HG03571 (cell line): ENCODE measurements at regions not wholly inside any gene's neighbourhood (a gene's known extent, or its start where the extent isn't known, plus 50 kb on each side); places are given as distances from the start of the nearest gene placed in this dataset.

Source experiments
- ATAC-seq: cut with Tn5 transposase; IDR thresholded peaks from one replicate; pipeline ENCODE4 v1.9.1; 2021; ENCODE audit not compliant: unreplicated experiment

DNA sequence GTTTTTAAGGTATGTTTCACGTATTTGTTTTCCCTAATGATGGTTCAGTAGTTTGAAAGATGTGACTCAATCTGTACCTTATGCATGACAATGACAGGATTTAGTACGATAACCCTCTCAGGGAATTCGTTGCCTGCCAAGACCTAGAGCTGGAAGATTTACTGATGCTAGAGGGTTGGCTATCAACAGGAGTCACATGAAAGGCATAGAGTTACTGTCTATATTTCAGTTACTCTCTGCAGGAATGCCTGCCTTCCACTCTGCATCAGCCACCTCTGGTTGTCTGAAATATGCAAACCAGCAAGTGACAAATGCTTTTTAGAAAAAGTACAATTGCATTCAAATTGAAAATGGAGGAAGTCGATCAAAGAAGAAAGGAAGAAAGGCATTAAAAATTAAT, 276.3 kb upstream of the RAG2 start:
- ATAC-seq, result no peak

DNA sequence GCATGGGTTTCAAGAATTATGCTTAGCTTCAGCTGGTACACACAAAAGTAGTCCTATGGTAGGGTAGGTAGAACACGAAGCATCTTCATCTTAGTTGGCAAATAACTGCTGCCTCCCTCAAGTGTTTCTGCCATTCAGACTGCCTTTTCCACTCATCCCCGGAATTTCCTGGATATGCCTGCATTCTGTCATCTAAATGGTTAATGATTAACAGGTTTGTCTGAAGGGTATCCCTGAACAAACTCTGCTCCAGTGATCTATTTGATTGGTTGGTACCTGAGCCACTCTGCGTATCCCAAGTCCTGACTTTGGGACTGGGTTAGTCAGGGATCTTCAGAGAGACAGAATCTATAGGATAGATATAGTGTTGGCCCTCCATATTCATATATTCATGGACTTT, 272.3 kb upstream of the RAG2 start:
- ATAC-seq, result no peak

DNA sequence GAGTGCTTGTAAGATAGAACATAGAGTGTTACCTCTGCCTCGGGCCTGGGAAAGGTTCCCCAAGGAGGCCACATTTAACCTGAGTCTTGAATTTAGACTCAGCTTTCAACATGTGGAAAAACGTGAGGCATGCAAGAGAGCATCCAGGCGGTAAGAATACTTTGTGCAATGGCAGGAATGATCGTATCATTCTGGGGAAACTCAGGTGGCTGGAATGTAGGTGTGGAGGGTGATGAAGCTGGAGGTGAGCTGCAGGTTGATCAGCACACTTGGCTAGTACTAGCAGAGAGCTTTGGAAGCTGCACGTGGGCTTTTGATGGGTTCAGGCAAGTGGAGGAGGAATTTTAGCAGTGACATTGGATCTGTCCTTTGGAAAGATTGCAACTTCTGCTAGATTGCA, 270.3 kb upstream of the RAG2 start:
- ATAC-seq, result no peak

DNA sequence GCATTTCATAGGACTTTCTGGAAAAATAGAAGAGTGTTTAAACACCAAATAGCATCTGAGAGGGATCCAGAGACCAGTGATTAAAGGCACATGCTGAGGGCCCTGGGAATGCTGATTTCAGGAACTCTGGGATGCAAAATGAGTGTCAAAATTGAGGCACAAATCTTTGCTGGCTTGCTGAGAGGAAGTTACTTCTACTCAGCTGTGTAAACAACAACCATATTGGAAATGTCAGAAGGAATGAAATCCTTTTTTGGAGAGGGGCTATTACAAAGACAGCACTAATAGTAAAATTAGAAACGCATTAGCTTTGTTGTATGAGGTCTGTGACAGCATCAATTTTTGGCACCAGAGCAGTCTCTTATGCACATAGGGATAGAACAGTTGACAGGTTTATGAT, 267.8 kb upstream of the RAG2 start:
- no peak for ATAC-seq

DNA sequence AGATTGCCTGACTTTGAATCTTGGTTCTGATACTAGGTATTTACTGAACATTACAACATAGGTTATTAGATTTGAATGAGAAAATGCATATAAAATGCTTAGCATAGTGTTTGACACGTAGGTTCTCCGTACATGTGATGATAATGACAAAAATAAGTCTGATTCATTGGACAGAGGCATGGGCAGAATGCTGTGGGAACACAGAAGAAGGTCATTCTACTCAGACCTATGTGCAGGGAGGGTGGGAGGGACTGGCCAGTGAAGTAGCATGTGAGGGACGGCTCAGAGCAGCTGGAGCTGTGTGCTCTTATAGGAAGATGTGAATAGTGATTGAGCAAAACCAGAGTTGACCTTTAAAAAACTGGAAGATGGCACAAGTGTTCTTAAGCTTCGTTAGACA, 256.8 kb upstream of the RAG2 start:
- ATAC-seq, result no peak

DNA sequence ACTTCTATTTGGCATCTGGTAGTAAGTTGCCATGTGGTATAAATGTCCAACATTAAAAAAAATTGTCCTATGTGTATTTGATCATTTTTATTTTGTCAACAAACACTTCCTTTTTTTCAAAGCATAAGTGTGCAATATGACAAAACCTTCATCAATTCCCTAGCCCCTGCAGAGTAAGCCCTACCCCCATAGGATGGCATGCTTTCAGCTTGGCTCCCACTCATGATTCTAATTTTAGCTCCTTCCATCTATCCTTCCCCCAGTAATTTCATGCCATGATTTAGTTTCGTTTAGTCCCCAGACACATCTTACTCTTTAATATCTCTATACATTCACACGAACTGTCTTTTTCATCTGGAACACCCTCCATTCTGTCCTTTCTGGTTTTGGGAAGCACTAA, 250.6 kb upstream of the RAG2 start:
- no peak for ATAC-seq

DNA sequence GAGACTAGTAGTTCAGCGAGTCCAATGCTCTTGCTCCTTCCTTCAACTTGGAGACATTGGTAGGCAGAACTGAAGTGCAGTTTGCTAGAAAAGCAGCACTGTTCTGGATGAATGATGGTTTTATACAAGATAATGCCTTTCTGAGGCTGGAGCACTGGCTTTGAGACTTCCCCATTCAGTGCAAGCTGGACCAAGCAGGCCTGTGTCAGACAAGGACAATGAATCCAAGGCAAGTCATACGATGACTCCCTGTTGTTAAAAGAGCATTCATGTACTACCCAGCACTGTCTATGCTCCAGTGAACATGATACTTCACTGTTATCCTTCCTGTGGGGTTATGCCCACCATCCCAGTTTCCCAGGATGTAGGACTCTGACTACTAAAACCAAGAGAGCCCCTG, 242.3 kb upstream of the RAG2 start:
- ATAC-seq, result no peak

DNA sequence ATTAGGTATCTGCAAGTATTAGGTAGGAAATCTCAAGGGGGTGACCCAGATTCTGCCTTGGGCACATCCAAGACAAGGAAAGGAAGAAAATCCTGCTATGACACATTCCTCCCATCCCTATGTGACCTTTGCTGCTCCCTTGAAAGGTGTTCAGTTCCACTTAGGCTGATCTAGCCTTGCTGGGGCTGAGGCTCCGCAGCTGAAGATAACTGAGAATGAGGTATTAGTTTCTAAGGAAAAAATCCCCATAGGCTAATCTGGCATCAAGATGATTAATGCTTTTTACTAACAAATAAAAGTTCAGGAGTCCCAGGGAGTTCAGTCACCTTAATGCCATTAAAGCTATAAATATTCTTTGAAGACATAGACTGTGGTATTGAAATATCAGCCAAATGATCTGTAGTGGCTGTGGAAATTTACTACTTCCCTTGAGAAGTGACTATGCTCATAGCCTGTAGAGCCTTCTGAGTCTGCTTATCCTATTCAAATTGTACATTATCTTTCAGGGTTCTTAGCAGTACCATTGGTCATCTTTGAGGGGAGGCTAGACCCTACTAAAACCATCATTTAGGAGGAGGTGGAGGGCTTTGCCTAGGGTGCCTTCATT, 239.9 kb upstream of the RAG2 start:
- ATAC-seq, result no peak

DNA sequence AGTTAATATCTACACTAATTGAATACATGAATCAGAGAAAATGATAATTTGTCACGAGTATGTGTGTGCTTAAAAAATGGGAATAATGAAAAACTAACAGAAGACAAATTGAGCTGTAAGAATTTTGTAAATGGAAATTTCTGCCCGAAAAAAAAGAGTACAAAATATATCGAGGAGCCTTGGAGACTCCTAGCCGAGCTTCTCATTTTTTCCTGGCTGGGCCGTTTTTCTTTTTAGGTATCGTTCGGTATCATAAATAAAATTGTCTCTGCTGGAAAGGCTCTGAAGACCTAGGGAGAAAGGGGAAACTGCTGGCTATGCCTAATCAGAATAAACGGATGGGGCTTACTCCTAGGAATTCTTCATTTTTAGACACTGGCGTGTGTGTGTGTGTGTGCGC, 227.2 kb upstream of the RAG2 start:
- ATAC-seq, result no peak

DNA sequence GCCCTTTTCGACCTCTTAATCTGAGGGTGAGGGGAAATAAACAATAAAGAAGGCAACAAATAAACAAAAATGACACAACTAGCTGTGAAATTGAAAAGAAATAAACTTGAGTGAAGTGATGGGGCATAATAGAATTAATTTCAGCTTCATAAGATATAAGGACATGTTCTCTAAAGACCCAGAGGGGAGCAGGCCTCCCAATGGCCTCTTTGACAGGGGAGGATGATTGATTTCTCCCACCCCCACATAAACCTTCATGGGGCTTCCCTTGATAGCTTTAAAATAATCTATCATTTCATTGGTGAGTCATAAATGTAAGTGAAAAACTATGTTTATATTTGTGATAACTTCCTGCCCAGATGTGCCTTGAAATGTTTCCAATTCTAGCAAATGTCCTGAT, 226.3 kb upstream of the RAG2 start:
- no peak for ATAC-seq

DNA sequence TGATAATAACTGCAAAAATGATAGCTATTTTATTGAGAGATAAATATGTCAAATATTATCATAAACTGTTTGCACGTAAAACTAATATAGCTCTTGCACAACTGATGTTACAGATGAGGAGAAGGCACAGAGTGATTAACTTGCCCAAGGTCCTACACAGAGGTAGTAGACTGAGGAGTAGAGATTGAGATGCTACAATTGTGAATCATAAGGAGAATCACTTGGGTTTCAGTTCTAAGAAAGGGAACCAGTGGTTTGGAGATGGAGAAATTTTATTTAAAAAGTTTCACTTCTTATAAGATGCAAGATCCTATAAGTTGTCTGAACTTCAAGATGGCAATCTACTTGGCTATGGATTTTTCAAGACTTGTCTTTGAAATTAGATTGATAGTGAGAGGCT, 224.8 kb upstream of the RAG2 start:
- no peak for ATAC-seq

DNA sequence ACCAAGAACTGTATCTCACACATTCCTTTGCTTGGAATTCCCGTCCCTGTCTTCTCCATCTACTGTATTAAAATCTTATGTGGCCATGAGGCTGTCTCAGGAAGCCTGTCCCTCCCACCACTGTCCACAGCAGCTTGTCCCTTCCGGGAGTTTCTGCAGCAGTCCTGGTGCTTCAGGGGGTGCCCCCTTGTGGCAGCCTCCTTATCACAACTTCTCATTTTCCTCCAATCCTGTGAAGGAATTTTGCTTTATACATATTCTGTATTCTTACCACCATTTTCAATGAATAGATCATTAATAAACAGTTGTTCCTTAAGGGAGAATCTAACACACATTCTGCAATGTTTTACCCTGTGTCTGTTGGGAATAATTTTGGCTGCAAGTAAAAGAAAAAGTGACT, 220.4 kb upstream of the RAG2 start:
- no peak for ATAC-seq

DNA sequence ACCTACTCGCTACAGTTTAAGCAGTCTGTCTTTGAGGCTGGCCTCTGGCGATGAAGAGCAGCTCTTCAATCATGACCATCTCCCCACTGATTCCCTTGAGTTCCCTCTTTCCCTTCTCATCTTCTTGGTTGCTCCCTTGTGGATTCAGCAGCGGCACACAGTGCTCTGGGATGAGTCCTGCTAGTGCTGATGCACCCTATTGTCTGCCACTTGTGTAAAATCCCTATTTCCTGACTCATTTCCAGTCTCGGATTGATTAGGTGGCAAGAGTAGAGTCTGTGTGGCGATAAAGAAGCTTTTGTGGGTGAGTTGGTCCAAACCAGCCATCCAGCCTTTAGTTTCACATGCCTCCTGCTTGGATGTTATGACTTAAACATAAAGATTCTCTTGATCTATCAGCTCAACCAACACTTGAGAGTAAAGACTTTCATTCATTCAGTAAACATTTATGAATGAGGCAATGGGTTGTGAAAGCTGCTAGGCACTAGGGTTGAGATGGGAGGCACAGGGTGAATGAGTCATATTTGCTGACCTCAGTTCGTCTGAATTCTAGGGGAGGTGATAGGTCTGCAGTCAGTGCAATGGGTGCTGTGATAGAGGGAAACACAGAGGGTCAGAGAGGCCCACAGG, 219.4 kb upstream of the RAG2 start:
- ATAC-seq, result no peak

DNA sequence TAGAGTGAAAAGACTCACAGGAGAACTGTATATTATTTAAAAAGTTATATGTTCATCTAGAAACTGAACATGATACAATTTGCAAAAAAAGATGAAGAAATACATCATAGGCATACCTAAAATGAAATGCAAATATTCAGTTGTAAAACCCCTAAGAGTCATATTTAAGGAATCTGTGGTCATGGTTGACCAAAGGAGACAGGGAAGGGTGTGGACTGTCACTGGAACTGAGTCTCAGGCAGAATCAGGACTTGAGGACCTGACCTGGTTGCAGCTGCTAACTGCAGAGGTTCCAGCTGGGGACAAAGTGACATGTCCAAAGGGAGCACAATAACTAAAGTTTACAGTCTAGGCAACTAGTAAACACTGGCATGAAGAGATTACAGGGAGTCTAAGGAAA, 211.3 kb upstream of the RAG2 start:
- no peak for ATAC-seq

DNA sequence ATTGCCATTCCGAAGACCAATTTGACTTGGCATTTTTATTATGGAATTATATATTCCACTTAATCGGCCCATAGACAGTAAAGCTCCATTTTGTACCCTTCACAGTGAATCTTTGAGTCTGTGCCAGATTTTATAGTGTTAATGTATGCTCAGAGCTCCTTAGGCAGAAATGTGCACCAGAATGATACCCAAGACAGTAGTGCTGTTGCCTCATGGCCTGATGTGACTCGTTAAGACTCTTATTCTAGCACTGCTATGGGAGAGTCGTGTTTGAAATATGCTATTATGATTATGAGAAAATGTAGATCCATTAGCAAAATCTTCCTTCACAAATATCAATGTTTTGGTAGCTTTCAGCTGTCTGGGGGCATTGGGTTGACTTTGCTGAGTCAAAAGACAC, 209.8 kb upstream of the RAG2 start:
- ATAC-seq, result no peak

DNA sequence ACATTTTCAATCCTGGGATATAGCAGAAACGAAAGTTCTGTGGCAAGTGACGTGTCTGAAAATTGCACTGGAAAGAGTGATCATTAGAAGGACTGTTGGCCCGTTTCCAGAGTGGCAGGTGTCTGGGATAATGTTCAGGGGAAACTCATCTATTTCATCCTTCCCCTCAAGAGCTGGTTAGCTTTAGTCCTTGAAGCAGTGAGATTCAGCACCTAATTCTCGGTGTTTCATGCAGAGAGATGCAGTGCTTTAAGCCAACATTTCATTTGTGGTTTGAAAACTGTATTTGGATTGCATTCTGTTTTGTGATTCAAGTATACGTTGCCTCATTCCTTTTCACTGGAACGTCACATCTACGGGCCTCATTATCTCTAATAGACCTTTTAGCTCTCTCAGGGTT, 205.0 kb upstream of the RAG2 start:
- no peak for ATAC-seq

DNA sequence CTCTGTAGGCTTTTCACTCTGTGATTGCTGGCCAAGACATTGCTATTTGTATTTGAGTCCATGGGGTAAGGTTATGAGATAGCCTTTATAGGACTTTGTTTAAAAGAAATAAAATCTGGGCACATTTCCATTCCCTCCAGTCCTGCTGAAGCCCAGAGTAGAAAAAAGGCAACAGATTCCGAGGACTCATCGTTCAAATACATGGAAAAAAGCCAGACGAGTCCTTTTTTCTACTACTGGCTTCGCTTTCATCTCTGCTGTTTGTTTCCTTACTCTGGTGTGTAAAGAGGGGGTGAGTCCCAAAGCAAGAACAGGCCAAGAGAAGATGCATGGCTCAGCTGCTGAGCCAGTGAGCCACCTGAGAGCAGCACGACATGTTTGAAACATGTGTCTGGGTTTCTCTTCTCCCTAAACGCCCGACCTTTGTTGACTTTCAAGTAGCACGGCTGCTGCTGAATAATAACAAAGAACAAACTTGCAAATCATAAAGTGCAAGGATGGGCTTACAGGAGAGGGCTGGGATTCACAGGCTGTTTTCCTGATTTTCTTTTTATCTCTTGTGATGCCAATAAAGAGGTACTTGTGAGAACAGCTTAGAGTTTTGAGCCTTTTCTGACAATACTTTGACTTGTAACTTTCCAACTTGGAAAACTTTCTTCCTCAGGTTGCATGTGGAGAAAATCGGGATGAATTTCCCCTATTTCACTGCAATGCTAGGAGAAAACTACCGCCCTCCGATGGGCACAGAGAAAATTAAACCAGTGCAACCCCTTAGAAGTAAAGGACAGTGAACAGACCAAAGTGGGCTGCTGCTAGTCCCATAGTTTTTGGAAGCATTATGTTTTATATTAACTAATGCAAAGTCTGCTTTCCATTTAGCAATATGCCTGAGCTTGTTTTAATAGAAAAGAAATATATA, 195.2 kb upstream of the RAG2 start:
- no peak for ATAC-seq

DNA sequence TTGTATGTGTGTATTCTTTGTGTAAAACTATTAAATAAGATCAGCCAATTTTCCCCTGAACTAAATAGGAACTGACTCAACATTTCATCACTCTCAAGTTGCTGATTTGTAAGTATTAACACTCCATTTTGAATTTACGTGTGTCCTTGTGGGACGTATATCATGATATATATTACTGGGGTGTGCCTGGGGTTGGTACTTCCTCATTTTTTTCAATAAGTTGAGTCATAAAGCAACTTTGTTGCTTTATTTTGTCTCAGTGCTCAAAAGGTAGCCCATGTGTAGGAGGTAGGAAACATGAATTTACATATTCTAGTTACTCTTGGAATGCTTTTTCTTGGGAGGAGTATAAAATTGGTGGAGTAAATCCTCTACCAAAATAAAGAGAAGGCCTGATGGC, 193.9 kb upstream of the RAG2 start:
- no peak for ATAC-seq

DNA sequence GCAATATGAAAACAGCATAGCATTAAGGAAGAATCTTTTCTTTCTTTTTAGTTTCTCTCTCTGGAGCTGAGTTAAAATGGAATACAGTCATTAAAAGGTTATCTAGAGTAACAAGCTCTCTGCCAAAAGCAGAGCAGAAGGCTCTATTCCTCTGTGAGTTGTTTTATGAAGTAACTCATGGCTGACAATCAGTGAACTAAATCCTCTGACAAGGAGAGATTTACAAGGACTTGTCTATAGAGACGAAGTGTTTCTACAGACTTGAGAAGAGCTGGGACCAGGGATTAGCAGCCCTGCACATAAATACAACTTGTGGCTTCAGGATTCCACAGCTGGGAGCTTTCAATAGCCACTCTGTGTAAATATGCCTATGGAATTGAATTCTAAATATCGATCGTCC, 192.5 kb upstream of the RAG2 start:
- no peak for ATAC-seq

DNA sequence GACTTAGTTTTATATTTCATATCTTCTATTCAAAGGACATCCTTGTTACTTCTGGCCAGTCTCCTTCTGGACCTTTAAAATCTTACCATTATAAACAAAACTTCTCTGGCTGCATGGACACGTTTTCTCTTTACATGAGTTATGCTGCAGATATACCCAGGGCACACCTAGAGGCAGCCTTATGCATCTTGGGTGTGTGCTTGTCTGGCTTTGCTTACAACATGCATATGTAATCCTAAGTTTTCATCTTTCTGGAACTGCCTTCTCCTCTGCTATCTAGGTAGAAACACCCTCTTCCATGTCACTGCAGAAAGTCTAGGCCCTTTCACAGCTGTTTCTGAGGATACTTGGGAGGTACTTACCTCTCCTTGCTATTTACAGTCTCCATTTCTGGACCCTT, 185.8 kb upstream of the RAG2 start:
- ATAC-seq, result no peak

DNA sequence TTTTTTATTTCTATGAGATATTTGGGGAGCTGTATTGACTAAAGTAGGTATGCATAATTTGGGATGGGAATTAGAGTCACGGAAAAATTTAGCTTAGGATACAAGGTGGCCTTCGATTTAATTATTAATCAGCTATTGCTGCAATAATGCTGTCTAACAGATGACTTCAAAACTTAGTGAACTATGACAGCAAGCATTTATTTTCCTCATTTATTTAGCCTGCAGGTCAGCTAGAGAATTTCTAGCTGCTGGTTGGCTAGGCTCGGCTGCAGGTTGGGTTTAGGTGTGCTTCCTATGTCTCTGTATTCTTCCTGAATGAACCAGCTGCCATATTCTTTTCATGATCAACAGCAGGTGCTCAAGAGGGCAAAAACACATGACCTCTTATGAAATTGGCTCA, 181.8 kb upstream of the RAG2 start:
- no peak for ATAC-seq

DNA sequence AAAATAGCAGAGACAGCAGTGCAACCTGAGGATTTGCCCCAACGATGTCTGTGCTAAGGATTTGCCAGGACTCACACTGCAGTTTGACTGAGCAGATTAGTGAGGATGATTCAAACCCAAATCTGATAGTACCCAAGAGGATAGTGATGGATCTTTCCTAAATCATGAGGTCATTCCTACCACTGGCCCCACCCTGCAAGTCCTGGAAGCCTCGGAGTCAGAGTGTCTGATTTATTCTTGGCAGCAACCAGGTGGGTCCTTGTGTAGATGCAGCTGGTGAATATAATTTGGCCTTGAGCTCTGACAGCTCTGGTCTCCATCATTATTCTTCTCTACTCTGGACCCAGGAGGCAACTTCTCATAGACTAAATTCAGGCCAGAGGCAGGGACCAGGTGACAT, 179.3 kb upstream of the RAG2 start:
- no peak for ATAC-seq
